Globus pallidus (tissue), 1 donor: ENCODE measurements at regions not wholly inside any gene's neighbourhood (a gene's known extent, or its start where the extent isn't known, plus 50 kb on each side); places are given as distances from the start of the nearest gene placed in this dataset.

Experiments used
- DNase-seq: peaks from one replicate; pipeline ENCODE4 v3.0.0-alpha.2; 2015; ENCODE audit warnings: low spot score

GRCh38 chr1:200354243-200354642 is 55.6 kb downstream of the ZNF281 start:
- no peak for DNase-seq

- DNase-seq: no peak
These were observed 56.6 kb downstream of the ZNF281 start for GRCh38 chr1:200353232-200353631.

GRCh38 chr1:200351826-200352549 is 57.8 kb downstream of the ZNF281 start:
- no peak for DNase-seq

GRCh38 chr1:200351425-200351824 is 58.4 kb downstream of the ZNF281 start:
- DNase-seq: no peak

GRCh38 chr1:200346700-200347099 is 63.1 kb downstream of the ZNF281 start:
- DNase-seq: no peak

- no peak for DNase-seq
These were observed 64.3 kb downstream of the ZNF281 start for GRCh38 chr1:200345520-200345919.

- DNase-seq: no peak
These were observed 66.0 kb downstream of the ZNF281 start for GRCh38 chr1:200343874-200344273.

- DNase-seq: no peak
These were observed 67.1 kb downstream of the ZNF281 start for GRCh38 chr1:200342511-200343311.

- DNase-seq: no peak
These were observed 71.4 kb downstream of the ZNF281 start for GRCh38 chr1:200338451-200338850.

- DNase-seq: no peak
These were observed 72.0 kb downstream of the ZNF281 start for GRCh38 chr1:200337831-200338230.

GRCh38 chr1:200337410-200337809 is 72.4 kb downstream of the ZNF281 start:
- DNase-seq: no peak

- no peak for DNase-seq
These were observed 72.9 kb downstream of the ZNF281 start for GRCh38 chr1:200336901-200337391.

GRCh38 chr1:200336101-200336845 is 73.6 kb downstream of the ZNF281 start:
- no peak for DNase-seq

- DNase-seq: no peak
These were observed 75.1 kb downstream of the ZNF281 start for GRCh38 chr1:200334661-200335256.

- DNase-seq: no peak
These were observed 76.5 kb downstream of the ZNF281 start for GRCh38 chr1:200333329-200333728.

GRCh38 chr1:200332716-200333115 is 77.1 kb downstream of the ZNF281 start:
- DNase-seq: no peak

GRCh38 chr1:200330741-200331428 is 79.0 kb downstream of the ZNF281 start:
- no peak for DNase-seq

GRCh38 chr1:200329208-200329882 is 80.5 kb downstream of the ZNF281 start:
- no peak for DNase-seq

- DNase-seq: no peak
These were observed 81.5 kb downstream of the ZNF281 start for GRCh38 chr1:200328379-200328778.

GRCh38 chr1:200323856-200324400 is 85.9 kb downstream of the ZNF281 start:
- no peak for DNase-seq

- no peak for DNase-seq
These were observed 90.7 kb downstream of the ZNF281 start for GRCh38 chr1:200319148-200319547.
